ENCODE measurements at regions not wholly inside any gene's neighbourhood (a gene's known extent, or its start where the extent isn't known, plus 50 kb on each side); places are given as distances from the start of the nearest gene placed in this dataset.

GRCh38 chr22:49586873-49587272 is 240.8 kb downstream of the BRD1 start:
- Mint-ChIP-seq H3K4me1 (ENCODE audit: low read depth) (no peaks in the 10 kb centered on the region), H3K4me3 (no peak overlapping the region), H3K27ac (no peak overlapping the region), H3K9me3 (peaks cover 63% of the 10 kb centered on the region), H3K36me3 (ENCODE audit: low read depth) (peaks cover 9% of the 10 kb centered on the region), H3K27me3 (ENCODE audit: insufficient read depth) (peaks cover 2% of the 10 kb centered on the region; the same call in 1 of the 2 replicates)
- no peak for TF ChIP-seq CTCF (IDR thresholded peaks at IDR 0.05)
- DNase-seq: no peak

GRCh38 chr22:49586244-49586748 is 241.4 kb downstream of the BRD1 start:
- Mint-ChIP-seq H3K36me3 (ENCODE audit: low read depth) (peaks cover 9% of the 10 kb centered on the region), H3K4me1 (ENCODE audit: low read depth) (no peaks in the 10 kb centered on the region), H3K27me3 (ENCODE audit: insufficient read depth) (peaks cover 2% of the 10 kb centered on the region; the same call in 1 of the 2 replicates), H3K27ac (no peak overlapping the region), H3K9me3 (peaks cover 58% of the 10 kb centered on the region), H3K4me3 (no peak overlapping the region)
- no peak for TF ChIP-seq CTCF (IDR thresholded peaks at IDR 0.05)
- no peak for DNase-seq

GRCh38 chr22:49585461-49586243 is 242.0 kb downstream of the BRD1 start:
- peaks cover 9% of the 10 kb centered on the region for H3K36me3 Mint-ChIP-seq (ENCODE audit: low read depth)
- peaks cover 2% of the 10 kb centered on the region; the same call in 1 of the 2 replicates for H3K27me3 Mint-ChIP-seq (ENCODE audit: insufficient read depth)
- no peak overlapping the region for H3K4me3 Mint-ChIP-seq
- H3K27ac Mint-ChIP-seq: no peak overlapping the region
- peaks cover 54% of the 10 kb centered on the region for H3K9me3 Mint-ChIP-seq
- H3K4me1 Mint-ChIP-seq (ENCODE audit: low read depth): no peaks in the 10 kb centered on the region
- no peak for DNase-seq
- TF ChIP-seq CTCF (IDR thresholded peaks at IDR 0.05): no peak

GRCh38 chr22:49583886-49584505 is 243.7 kb downstream of the BRD1 start:
- TF ChIP-seq CTCF (IDR thresholded peaks at IDR 0.05): no peak
- H3K27me3 Mint-ChIP-seq (ENCODE audit: insufficient read depth): peaks cover 2% of the 10 kb centered on the region; the same call in 1 of the 2 replicates
- no peak for DNase-seq
- no peaks in the 10 kb centered on the region for H3K4me1 Mint-ChIP-seq (ENCODE audit: low read depth)
- peaks cover 9% of the 10 kb centered on the region for H3K36me3 Mint-ChIP-seq (ENCODE audit: low read depth)
- H3K4me3 Mint-ChIP-seq: no peak overlapping the region
- peaks cover 50% of the 10 kb centered on the region for H3K9me3 Mint-ChIP-seq
- H3K27ac Mint-ChIP-seq: no peak overlapping the region

GRCh38 chr22:49583341-49583740 is 244.3 kb downstream of the BRD1 start:
- peaks cover 9% of the 10 kb centered on the region for H3K36me3 Mint-ChIP-seq (ENCODE audit: low read depth)
- H3K4me1 Mint-ChIP-seq (ENCODE audit: low read depth): no peaks in the 10 kb centered on the region
- DNase-seq: no peak
- no peak for TF ChIP-seq CTCF (IDR thresholded peaks at IDR 0.05)
- H3K27me3 Mint-ChIP-seq (ENCODE audit: insufficient read depth): peaks cover 2% of the 10 kb centered on the region; the same call in 1 of the 2 replicates
- H3K4me3 Mint-ChIP-seq: no peak overlapping the region
- H3K9me3 Mint-ChIP-seq: peaks cover 50% of the 10 kb centered on the region
- no peak overlapping the region for H3K27ac Mint-ChIP-seq
